Osteocyte (in vitro differentiated cells): ENCODE measurements at regions not wholly inside any gene's neighbourhood (a gene's known extent, or its start where the extent isn't known, plus 50 kb on each side); places are given as distances from the start of the nearest gene placed in this dataset.

Experiments used
- DNase-seq: peaks from one replicate; pipeline ENCODE4 v3.0.0; 2021; ENCODE audit warnings: mixed read lengths; ENCODE audit not compliant: unreplicated experiment; ENCODE audit errors: extremely low spot score
- H3K27ac Mint-ChIP-seq: one replicate; pipeline ENCODE4 v1.8.0; 2021; ENCODE audit warnings: mild to moderate bottlenecking, mixed read lengths; ENCODE audit not compliant: unreplicated experiment
- H3K27me3 Mint-ChIP-seq: one replicate; pipeline ENCODE4 v1.8.0; 2021; ENCODE audit warnings: mixed read lengths; ENCODE audit not compliant: unreplicated experiment
- H3K36me3 Mint-ChIP-seq: one replicate; pipeline ENCODE4 v1.8.0; 2021; ENCODE audit warnings: mixed read lengths; ENCODE audit not compliant: unreplicated experiment
- H3K4me1 Mint-ChIP-seq: one replicate; pipeline ENCODE4 v1.8.0; 2021; ENCODE audit warnings: mixed read lengths; ENCODE audit not compliant: unreplicated experiment
- H3K4me3 Mint-ChIP-seq: one replicate; pipeline ENCODE4 v1.8.0; 2021; ENCODE audit warnings: mild to moderate bottlenecking, moderate library complexity, mixed read lengths; ENCODE audit not compliant: unreplicated experiment
- H3K9me3 Mint-ChIP-seq: one replicate; pipeline ENCODE4 v1.8.0; 2021; ENCODE audit warnings: mixed read lengths; ENCODE audit not compliant: unreplicated experiment
- TF ChIP-seq, protein P1 (sequence below): fragments of 200-600 bp; sonication (generic); IDR thresholded peaks from 2 replicates; pipeline ENCODE4 v1.5.0; 2021; ENCODE audit warnings: antibody characterized with exemption, mild to moderate bottlenecking, moderate library complexity

DNA sequence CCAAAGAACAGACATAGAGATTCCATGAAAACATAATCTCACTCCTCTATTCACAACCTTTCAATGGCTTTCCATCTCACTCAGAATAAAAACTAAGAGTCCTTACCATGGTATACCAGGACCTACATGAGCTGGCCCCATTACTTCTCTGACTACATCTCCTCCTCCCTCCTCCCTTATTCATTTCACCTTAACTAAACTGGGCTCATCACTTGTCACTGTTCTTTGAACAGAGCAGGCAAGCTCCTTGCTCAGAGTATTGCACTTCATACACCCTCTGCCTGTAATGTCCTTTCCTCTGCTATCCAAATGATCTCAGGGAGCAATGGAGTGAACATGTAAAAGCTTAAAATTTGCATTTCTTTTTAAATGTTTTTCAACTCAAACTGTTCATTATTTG lies 142.0 kb downstream of the MRPL39 start:
- DNase-seq = no peak
- TF ChIP-seq, protein P1, sequence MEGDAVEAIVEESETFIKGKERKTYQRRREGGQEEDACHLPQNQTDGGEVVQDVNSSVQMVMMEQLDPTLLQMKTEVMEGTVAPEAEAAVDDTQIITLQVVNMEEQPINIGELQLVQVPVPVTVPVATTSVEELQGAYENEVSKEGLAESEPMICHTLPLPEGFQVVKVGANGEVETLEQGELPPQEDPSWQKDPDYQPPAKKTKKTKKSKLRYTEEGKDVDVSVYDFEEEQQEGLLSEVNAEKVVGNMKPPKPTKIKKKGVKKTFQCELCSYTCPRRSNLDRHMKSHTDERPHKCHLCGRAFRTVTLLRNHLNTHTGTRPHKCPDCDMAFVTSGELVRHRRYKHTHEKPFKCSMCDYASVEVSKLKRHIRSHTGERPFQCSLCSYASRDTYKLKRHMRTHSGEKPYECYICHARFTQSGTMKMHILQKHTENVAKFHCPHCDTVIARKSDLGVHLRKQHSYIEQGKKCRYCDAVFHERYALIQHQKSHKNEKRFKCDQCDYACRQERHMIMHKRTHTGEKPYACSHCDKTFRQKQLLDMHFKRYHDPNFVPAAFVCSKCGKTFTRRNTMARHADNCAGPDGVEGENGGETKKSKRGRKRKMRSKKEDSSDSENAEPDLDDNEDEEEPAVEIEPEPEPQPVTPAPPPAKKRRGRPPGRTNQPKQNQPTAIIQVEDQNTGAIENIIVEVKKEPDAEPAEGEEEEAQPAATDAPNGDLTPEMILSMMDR = no peak
- H3K9me3 Mint-ChIP-seq = no peaks in the 10 kb centered on the region
- no peak overlapping the region for H3K27ac Mint-ChIP-seq
- H3K36me3 Mint-ChIP-seq = no peaks in the 10 kb centered on the region
- H3K4me3 Mint-ChIP-seq = no peak overlapping the region
- no peaks in the 10 kb centered on the region for H3K27me3 Mint-ChIP-seq
- H3K4me1 Mint-ChIP-seq = peaks cover 16% of the 10 kb centered on the region

DNA sequence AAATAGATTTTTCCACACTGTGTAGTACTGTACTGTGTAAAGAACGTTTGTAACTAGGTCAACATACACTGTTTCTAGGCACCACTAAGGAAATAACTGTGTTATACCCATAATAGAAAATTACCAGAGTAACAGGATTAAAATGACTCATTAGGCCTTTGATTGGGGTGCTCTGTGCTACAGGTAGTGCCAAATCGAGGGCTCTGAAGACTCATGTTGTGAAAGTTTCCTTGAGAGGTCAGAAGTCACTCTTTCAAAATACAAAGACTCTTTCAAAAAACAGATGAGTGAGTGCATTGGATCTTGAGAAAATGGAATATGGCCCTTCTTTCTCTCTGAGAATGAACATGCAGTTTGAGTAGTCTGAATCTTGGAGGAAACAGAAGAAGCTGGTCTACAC lies 143.0 kb downstream of the MRPL39 start:
- H3K4me3 Mint-ChIP-seq = no peak overlapping the region
- H3K27me3 Mint-ChIP-seq = no peaks in the 10 kb centered on the region
- peaks cover 16% of the 10 kb centered on the region for H3K4me1 Mint-ChIP-seq
- H3K36me3 Mint-ChIP-seq = no peaks in the 10 kb centered on the region
- TF ChIP-seq, protein P1 = no peak
- no peak overlapping the region for H3K27ac Mint-ChIP-seq
- H3K9me3 Mint-ChIP-seq = no peaks in the 10 kb centered on the region
- no peak for DNase-seq

DNA sequence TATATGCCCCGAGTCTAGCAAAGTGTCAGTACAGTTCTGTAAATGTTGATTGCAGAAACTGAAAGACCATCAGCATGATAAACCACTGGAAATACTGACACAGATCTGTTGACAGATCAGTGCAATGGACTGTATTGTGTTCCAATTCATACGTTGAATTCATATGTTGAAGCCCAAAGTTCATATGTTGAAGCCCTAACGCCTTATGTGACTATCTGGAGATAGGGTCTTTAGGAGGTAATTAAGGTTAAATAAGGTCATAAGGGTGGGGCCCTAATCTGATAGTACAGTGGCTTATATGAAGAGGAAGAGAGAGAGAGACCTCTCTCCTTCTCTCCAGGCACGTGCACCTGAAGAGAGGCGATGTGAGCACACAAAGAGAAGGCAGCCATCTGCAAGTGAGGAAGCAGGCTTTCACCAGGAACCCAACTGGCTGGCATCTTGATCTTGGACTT lies 144.7 kb downstream of the MRPL39 start:
- Mint-ChIP-seq H3K9me3 (no peaks in the 10 kb centered on the region), H3K4me3 (no peak overlapping the region), H3K4me1 (peaks cover 18% of the 10 kb centered on the region), H3K27me3 (no peaks in the 10 kb centered on the region), H3K36me3 (no peaks in the 10 kb centered on the region), H3K27ac (no peak overlapping the region)
- DNase-seq = no peak
- TF ChIP-seq, protein P1 = no peak

DNA sequence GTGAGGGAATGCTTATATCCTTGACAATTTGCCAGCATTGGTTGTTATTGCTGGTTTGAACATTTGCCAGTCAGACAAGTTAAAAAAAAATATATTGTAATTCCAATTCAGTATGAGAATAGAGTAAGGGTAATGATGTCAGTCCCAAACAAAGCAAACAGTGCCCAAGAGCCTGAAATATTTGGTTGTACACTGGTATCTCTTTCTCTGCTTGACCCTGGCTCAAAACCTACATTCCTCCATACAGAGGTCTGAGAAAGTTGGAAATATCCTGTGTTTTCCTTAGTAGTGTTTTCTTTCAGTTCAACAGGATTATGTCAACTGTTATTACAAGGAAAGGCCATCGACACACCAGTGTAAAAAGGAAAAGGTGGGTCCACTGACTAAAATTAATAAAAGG lies 145.6 kb downstream of the MRPL39 start:
- no peak overlapping the region for H3K4me3 Mint-ChIP-seq
- H3K27ac Mint-ChIP-seq = peak overlapping the region; percentile 66
- no peaks in the 10 kb centered on the region for H3K27me3 Mint-ChIP-seq
- TF ChIP-seq, protein P1 = no peak
- H3K4me1 Mint-ChIP-seq = peaks cover 25% of the 10 kb centered on the region
- no peaks in the 10 kb centered on the region for H3K36me3 Mint-ChIP-seq
- DNase-seq = no peak
- H3K9me3 Mint-ChIP-seq = no peaks in the 10 kb centered on the region

DNA sequence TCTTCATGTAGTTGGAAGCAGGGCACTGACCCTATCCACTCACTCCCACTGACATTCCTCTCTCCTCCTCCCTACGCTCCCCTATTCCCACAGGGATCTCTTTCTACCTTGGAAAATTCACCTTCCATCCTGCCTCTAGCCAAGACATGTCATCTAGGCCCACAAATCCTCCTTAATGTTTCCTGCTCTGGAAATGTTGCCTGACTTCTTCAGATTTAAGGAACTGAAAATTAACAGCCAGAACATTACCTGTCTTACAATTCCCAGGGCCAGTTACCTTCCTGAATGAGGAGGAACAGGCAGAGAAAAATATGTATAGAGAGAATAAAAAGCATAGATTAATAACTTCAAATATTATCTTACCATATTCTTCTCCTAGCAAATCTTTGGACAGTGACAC lies 147.3 kb downstream of the MRPL39 start:
- Mint-ChIP-seq H3K4me1 (peaks cover 35% of the 10 kb centered on the region), H3K4me3 (no peak overlapping the region), H3K27me3 (no peaks in the 10 kb centered on the region), H3K27ac (no peak overlapping the region), H3K9me3 (no peaks in the 10 kb centered on the region), H3K36me3 (no peaks in the 10 kb centered on the region)
- DNase-seq = no peak
- TF ChIP-seq, protein P1 = no peak
